ENCODE measurements at regions not wholly inside any gene's neighbourhood (a gene's known extent, or its start where the extent isn't known, plus 50 kb on each side); places are given as distances from the start of the nearest gene placed in this dataset.

DNA sequence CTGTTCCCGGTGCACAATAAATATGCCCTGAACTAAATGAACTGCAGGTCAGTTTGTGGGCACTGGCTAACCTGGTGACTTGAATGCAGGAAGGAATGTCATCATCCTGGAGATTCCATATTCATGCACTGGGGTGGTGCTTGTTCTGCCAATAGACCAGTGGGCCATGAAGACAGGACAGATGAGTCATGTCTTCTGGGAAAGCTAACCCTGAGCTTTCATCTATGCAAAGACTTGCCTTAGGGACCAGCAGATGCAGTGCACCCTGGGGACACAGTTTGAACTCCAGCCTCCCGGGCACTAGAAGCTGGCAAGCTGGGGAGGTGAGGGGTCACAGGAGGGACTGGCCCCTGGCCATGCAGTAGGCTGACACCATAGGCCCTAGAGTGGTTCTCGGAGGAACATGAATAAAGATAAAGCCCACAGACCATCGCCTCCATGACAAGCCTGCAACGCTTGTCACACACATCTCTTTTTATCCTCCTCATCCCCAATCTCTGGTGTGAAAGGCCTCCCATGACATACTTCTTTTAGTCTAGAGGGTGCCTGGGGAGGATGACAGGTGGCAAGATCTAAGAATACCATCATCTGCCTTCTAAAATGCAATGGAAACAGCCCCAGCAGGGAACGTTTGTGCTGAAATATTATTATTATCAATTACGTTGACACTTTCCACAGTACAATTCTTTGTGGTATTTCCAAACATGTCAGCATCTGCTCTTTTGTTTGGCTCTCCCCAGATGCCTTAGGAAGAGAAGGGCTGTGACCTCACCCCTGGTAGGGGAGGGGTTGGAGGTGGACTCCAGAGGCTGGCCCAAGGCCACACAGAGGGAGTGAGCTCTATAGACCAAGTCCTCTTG, 267.4 kb upstream of the RAB6C start:
- ATAC-seq (ENCODE audit: low read depth) = peak; percentile 40; the same call in 1 of the 3 replicates
- Histone ChIP-seq H3K4me1 (ENCODE audit: insufficient read depth, poor library complexity, severe bottlenecking) (no peaks in the 10 kb centered on the region), H3K27ac (ENCODE audit: poor library complexity, severe bottlenecking) (no peak overlapping the region), H3K27me3 (ENCODE audit: insufficient read depth, poor library complexity, severe bottlenecking) (no peaks in the 10 kb centered on the region), H3K9me3 (ENCODE audit: severe bottlenecking) (no peaks in the 10 kb centered on the region), H3K4me3 (ENCODE audit: severe bottlenecking) (no peak overlapping the region), H3K36me3 (ENCODE audit: low read depth) (no peaks in the 10 kb centered on the region)
- TF ChIP-seq, protein P1, sequence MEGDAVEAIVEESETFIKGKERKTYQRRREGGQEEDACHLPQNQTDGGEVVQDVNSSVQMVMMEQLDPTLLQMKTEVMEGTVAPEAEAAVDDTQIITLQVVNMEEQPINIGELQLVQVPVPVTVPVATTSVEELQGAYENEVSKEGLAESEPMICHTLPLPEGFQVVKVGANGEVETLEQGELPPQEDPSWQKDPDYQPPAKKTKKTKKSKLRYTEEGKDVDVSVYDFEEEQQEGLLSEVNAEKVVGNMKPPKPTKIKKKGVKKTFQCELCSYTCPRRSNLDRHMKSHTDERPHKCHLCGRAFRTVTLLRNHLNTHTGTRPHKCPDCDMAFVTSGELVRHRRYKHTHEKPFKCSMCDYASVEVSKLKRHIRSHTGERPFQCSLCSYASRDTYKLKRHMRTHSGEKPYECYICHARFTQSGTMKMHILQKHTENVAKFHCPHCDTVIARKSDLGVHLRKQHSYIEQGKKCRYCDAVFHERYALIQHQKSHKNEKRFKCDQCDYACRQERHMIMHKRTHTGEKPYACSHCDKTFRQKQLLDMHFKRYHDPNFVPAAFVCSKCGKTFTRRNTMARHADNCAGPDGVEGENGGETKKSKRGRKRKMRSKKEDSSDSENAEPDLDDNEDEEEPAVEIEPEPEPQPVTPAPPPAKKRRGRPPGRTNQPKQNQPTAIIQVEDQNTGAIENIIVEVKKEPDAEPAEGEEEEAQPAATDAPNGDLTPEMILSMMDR (IDR thresholded peaks at IDR 0.05; ENCODE audit: poor library complexity, severe bottlenecking) = no peak
- DNase-seq (ENCODE audit: low spot score) = no peak

DNA sequence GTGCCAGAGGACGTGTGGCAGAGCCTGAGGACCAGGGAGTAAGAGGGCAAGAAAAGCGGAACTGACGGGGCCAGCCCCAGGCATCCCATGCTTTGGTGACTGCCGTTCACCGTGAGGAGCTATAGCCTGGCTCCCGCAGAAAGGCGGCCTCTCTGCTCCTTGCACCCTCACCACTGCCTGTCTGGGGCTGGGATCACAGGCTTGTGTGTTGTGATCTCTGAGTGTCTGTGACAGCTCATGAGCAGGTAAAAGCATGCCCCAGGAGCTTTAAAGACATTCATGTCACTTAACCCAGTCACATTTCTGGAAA, 266.8 kb upstream of the RAB6C start:
- ATAC-seq (ENCODE audit: low read depth) (no peak), DNase-seq (ENCODE audit: low spot score) (no peak)
- TF ChIP-seq, protein P1 (IDR thresholded peaks at IDR 0.05; ENCODE audit: poor library complexity, severe bottlenecking) = no peak
- Histone ChIP-seq H3K4me3 (ENCODE audit: severe bottlenecking) (no peak overlapping the region), H3K27ac (ENCODE audit: poor library complexity, severe bottlenecking) (no peak overlapping the region), H3K27me3 (ENCODE audit: insufficient read depth, poor library complexity, severe bottlenecking) (no peaks in the 10 kb centered on the region), H3K4me1 (ENCODE audit: insufficient read depth, poor library complexity, severe bottlenecking) (no peaks in the 10 kb centered on the region), H3K36me3 (ENCODE audit: low read depth) (no peaks in the 10 kb centered on the region), H3K9me3 (ENCODE audit: severe bottlenecking) (no peaks in the 10 kb centered on the region)

DNA sequence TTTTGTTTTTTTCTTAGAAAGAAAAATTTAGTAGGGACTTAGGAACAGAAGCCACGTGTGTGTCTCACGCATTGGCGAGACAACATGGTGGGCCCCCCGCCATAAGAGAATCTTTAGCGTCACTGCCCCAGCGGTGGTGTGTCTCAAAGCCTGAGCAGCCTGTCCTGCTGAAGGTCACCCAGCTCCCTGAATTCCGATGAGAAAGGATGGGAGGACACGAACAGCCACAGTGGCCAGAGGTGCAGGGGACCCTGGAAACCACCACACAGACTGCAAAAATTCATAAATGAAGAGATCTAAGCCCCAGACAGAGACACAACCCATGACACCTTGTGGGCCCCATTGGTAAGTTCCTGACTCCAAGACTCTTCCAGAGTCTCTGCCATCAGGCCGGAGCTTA, 266.1 kb upstream of the RAB6C start:
- Histone ChIP-seq H3K9me3 (ENCODE audit: severe bottlenecking) (no peaks in the 10 kb centered on the region), H3K4me3 (ENCODE audit: severe bottlenecking) (no peak overlapping the region), H3K36me3 (ENCODE audit: low read depth) (no peaks in the 10 kb centered on the region), H3K27ac (ENCODE audit: poor library complexity, severe bottlenecking) (no peak overlapping the region), H3K27me3 (ENCODE audit: insufficient read depth, poor library complexity, severe bottlenecking) (peaks cover 2% of the 10 kb centered on the region), H3K4me1 (ENCODE audit: insufficient read depth, poor library complexity, severe bottlenecking) (no peaks in the 10 kb centered on the region)
- ATAC-seq (ENCODE audit: low read depth) (no peak), DNase-seq (ENCODE audit: low spot score) (no peak)
- TF ChIP-seq, protein P1 (IDR thresholded peaks at IDR 0.05; ENCODE audit: poor library complexity, severe bottlenecking) = no peak

DNA sequence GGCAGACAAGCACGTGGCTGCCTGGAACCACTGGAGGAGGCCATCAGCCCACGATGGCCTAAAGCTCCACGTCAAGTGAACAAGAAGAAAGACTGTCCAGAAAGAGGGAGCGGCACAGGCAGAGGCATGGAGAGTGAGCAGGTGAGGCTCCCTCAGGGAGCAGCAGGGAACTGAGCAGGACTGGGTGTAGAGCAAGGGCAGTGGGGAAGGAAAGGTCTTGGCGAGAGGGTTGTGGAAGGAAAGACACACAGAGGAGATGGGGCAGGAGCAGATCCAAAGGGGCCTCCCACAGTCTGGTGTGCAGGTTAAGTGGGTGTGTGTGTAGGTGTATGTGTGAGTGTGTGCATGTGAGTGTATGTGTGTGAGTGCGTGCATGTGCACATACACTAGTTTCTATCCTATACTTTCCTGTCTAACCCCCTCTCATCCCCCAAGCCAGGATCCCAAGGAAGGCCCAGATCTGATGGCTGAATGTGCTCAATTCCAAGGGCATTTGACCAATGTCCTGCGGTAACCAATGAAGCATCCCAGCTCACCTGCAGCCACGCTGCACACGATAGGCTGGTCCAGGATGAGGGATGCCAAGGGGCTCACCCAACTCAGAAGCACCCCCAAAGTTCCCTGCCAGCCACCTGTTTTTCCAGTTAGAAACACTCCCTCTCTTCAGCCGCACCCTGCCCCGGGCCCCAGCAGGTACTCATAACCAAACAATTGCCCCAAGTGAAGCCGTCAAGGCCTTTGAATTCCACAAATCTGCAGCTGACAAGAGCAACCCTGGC, 262.5 kb upstream of the RAB6C start:
- H3K4me3 ChIP-seq (ENCODE audit: severe bottlenecking) = no peak overlapping the region
- no peak for DNase-seq (ENCODE audit: low spot score)
- no peaks in the 10 kb centered on the region for H3K4me1 ChIP-seq (ENCODE audit: insufficient read depth, poor library complexity, severe bottlenecking)
- no peaks in the 10 kb centered on the region for H3K9me3 ChIP-seq (ENCODE audit: severe bottlenecking)
- peaks cover 12% of the 10 kb centered on the region for H3K27me3 ChIP-seq (ENCODE audit: insufficient read depth, poor library complexity, severe bottlenecking)
- no peak for ATAC-seq (ENCODE audit: low read depth)
- H3K36me3 ChIP-seq (ENCODE audit: low read depth) = no peaks in the 10 kb centered on the region
- TF ChIP-seq, protein P1 (IDR thresholded peaks at IDR 0.05; ENCODE audit: poor library complexity, severe bottlenecking) = no peak
- no peak overlapping the region for H3K27ac ChIP-seq (ENCODE audit: poor library complexity, severe bottlenecking)
